ENCODE measurements at regions not wholly inside any gene's neighbourhood (a gene's known extent, or its start where the extent isn't known, plus 50 kb on each side); places are given as distances from the start of the nearest gene placed in this dataset.

DNA sequence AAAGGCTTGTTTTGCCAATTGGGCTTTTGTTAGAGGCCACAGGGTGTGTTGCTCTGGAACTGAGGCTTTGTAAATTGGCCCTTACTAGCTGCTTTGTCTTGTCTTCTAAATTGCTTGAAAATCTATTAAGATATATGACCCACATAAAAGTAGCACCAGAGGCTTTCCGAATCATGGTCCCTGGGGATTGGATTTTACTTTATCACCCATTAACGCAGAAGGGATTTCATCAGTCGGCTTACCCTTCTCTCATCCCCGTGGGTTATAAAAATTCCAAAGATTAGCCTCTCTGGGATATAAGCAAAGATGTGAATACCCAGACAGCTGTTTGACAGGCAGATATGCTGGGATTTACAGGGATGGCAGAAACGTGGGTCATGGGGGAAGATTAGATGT is 98.3 kb upstream of the CHL1 start:
- Histone ChIP-seq H3K27me3 (ENCODE audit: low read length) (no peaks in the 10 kb centered on the region; the same call in 1 of the 2 replicates), H2AFZ (ENCODE audit: low read length) (no peak overlapping the region), H3K79me2 (ENCODE audit: low read length) (no peaks in the 10 kb centered on the region), H3K4me2 (ENCODE audit: low read length) (no peak overlapping the region), H3K36me3 (ENCODE audit: low read depth, low read length) (no peaks in the 10 kb centered on the region), H3K9me2 (replicated peaks; ENCODE audit: low read length) (no peaks in the 10 kb centered on the region), H3K9ac (ENCODE audit: low read length) (no peak overlapping the region), H3K9me3 (ENCODE audit: low read length) (peaks cover 17% of the 10 kb centered on the region; the same call in 1 of the 2 replicates), H3K27ac (ENCODE audit: low read length) (no peak overlapping the region), H4K20me1 (ENCODE audit: low read length) (no peaks in the 10 kb centered on the region), H3F3A (ENCODE audit: low read length, unreplicated experiment) (no peaks in the 10 kb centered on the region), H3K4me3 (ENCODE audit: low read length) (no peak overlapping the region), H3K4me1 (ENCODE audit: insufficient read depth, low read length) (no peaks in the 10 kb centered on the region)
- CTCF ChIA-PET: no interaction called here
- POLR2A ChIA-PET (ENCODE audit: unreplicated experiment): no interaction called here
- no peak for ATAC-seq
- intact Hi-C loops (cut with micrococcal nuclease): no loop called here
- no peak for TF ChIP-seq EZH2 (IDR thresholded peaks at IDR 0.05; ENCODE audit: low read length, unreplicated experiment)
- no peak for TF ChIP-seq CTCF (conservative IDR thresholded peaks at IDR 0.05; ENCODE audit: low read depth, low read length)
- no TSS peak for BruUV-seq (replicated peaks)
- DNase-seq: no peak

GRCh38 chr3:99506-99905 is 97.1 kb upstream of the CHL1 start:
- intact Hi-C loops (cut with micrococcal nuclease): no loop called here
- Histone ChIP-seq H3K4me3 (ENCODE audit: low read length) (no peak overlapping the region), H2AFZ (ENCODE audit: low read length) (no peak overlapping the region), H3K4me1 (ENCODE audit: insufficient read depth, low read length) (no peaks in the 10 kb centered on the region), H3K79me2 (ENCODE audit: low read length) (no peaks in the 10 kb centered on the region), H3F3A (ENCODE audit: low read length, unreplicated experiment) (no peaks in the 10 kb centered on the region), H4K20me1 (ENCODE audit: low read length) (no peaks in the 10 kb centered on the region), H3K36me3 (ENCODE audit: low read depth, low read length) (no peaks in the 10 kb centered on the region), H3K4me2 (ENCODE audit: low read length) (no peak overlapping the region), H3K9me2 (replicated peaks; ENCODE audit: low read length) (no peaks in the 10 kb centered on the region), H3K27ac (ENCODE audit: low read length) (no peak overlapping the region), H3K9ac (ENCODE audit: low read length) (no peak overlapping the region), H3K27me3 (ENCODE audit: low read length) (no peaks in the 10 kb centered on the region; the same call in 1 of the 2 replicates), H3K9me3 (ENCODE audit: low read length) (0 out of 2 replicates have a peak, but pooled peaks cover 12% of the 10 kb centered on the region)
- ATAC-seq (no peak), DNase-seq (no peak)
- no TSS peak for BruUV-seq (replicated peaks)
- ChIA-PET CTCF (no interaction called here), POLR2A (ENCODE audit: unreplicated experiment) (no interaction called here)
- TF ChIP-seq EZH2 (IDR thresholded peaks at IDR 0.05; ENCODE audit: low read length, unreplicated experiment) (no peak), CTCF (conservative IDR thresholded peaks at IDR 0.05; ENCODE audit: low read depth, low read length) (no peak), EZH2phosphoT487 (IDR thresholded peaks at IDR 0.05; ENCODE audit: borderline replicate concordance, low read length) (no peak)

- Histone ChIP-seq H3K4me2 (ENCODE audit: low read length) (no peak overlapping the region), H3K9ac (ENCODE audit: low read length) (no peak overlapping the region), H3K9me3 (ENCODE audit: low read length) (0 out of 2 replicates have a peak, but pooled peaks cover 22% of the 10 kb centered on the region), H3K27me3 (ENCODE audit: low read length) (no peaks in the 10 kb centered on the region; the same call in 1 of the 2 replicates), H3F3A (ENCODE audit: low read length, unreplicated experiment) (no peaks in the 10 kb centered on the region), H4K20me1 (ENCODE audit: low read length) (no peaks in the 10 kb centered on the region), H2AFZ (ENCODE audit: low read length) (no peak overlapping the region), H3K9me2 (replicated peaks; ENCODE audit: low read length) (no peaks in the 10 kb centered on the region), H3K4me1 (ENCODE audit: insufficient read depth, low read length) (no peaks in the 10 kb centered on the region), H3K79me2 (ENCODE audit: low read length) (no peaks in the 10 kb centered on the region), H3K27ac (ENCODE audit: low read length) (no peak overlapping the region), H3K36me3 (ENCODE audit: low read depth, low read length) (no peaks in the 10 kb centered on the region), H3K4me3 (ENCODE audit: low read length) (no peak overlapping the region)
- CTCF ChIA-PET: no interaction called here
- no TSS peak for BruUV-seq (replicated peaks)
- TF ChIP-seq EZH2phosphoT487 (IDR thresholded peaks at IDR 0.05; ENCODE audit: borderline replicate concordance, low read length) (no peak), EZH2 (IDR thresholded peaks at IDR 0.05; ENCODE audit: low read length, unreplicated experiment) (no peak), CTCF (conservative IDR thresholded peaks at IDR 0.05; ENCODE audit: low read depth, low read length) (no peak)
- no peak for DNase-seq
- POLR2A ChIA-PET (ENCODE audit: unreplicated experiment): no interaction called here
- intact Hi-C loops (cut with micrococcal nuclease): no loop called here
- ATAC-seq: no peak
Observed at GRCh38 chr3:102484-102883, 94.1 kb upstream of the CHL1 start.
